ENCODE measurements at regions not wholly inside any gene's neighbourhood (a gene's known extent, or its start where the extent isn't known, plus 50 kb on each side); places are given as distances from the start of the nearest gene placed in this dataset.

GRCh38 chr14:101657372-101657771, 96.1 kb downstream of the DIO3 start (continued):
- TF ChIP-seq ZBTB33 (IDR thresholded peaks at IDR 0.05) (no peak), SP1 (IDR thresholded peaks at IDR 0.05) (no peak), HNF4G (IDR thresholded peaks at IDR 0.05) (no peak), EGR1 (IDR thresholded peaks at IDR 0.05; ENCODE audit: low read depth in 2 of 2) (no peak), FOXA2 (IDR thresholded peaks at IDR 0.05) (no peak), YY1 (IDR thresholded peaks at IDR 0.05) (no peak)
- TF ChIP-seq, protein P1, sequence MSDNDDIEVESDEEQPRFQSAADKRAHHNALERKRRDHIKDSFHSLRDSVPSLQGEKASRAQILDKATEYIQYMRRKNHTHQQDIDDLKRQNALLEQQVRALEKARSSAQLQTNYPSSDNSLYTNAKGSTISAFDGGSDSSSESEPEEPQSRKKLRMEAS (IDR thresholded peaks at IDR 0.05), result no peak

DNA sequence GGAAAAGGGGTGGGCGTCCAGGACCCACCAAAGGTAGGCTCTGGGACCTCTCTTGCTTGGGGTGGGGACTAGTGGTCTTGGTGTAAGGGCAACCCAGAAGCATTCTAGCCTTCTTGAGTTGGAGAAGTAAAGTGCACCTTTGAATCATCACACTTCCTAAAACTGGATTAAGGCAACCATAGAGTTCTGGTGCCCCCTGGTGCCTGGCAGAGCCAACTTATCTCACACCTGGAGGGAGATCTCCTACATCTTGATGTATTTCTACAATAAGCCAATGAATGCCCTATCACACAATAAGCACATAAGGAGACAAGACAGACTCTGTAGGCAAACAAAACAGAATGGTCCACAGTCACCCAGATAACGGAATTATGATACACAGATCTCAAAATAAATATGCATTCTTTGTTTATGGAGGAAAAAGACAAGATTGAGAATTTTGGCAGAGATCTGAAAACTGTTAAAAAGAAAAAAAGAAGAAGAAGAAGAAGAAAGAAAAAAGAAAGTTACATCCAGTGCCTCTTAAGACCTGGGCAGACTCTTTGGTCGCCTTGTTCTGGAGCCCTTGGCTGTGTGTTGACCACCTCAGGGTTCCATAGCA, 95.9 kb upstream of the PPP2R5C start:
- no peak for TF ChIP-seq HNF4G (IDR thresholded peaks at IDR 0.05)
- no peak for TF ChIP-seq FOXA2 (IDR thresholded peaks at IDR 0.05)
- no peak for TF ChIP-seq HNF4A (conservative IDR thresholded peaks at IDR 0.05)
- TF ChIP-seq NR2F2 (IDR thresholded peaks at IDR 0.05), result no peak
- TF ChIP-seq, protein P2, sequence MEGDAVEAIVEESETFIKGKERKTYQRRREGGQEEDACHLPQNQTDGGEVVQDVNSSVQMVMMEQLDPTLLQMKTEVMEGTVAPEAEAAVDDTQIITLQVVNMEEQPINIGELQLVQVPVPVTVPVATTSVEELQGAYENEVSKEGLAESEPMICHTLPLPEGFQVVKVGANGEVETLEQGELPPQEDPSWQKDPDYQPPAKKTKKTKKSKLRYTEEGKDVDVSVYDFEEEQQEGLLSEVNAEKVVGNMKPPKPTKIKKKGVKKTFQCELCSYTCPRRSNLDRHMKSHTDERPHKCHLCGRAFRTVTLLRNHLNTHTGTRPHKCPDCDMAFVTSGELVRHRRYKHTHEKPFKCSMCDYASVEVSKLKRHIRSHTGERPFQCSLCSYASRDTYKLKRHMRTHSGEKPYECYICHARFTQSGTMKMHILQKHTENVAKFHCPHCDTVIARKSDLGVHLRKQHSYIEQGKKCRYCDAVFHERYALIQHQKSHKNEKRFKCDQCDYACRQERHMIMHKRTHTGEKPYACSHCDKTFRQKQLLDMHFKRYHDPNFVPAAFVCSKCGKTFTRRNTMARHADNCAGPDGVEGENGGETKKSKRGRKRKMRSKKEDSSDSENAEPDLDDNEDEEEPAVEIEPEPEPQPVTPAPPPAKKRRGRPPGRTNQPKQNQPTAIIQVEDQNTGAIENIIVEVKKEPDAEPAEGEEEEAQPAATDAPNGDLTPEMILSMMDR (IDR thresholded peaks at IDR 0.05; ENCODE audit: low read depth, low read length, missing input control), result peak; percentile 40
- no peak for TF ChIP-seq TAF1 (conservative IDR thresholded peaks at IDR 0.05)
- peak; percentile 66 to 79 for TF ChIP-seq RAD21 (IDR thresholded peaks at IDR 0.05)
- no peaks in the 10 kb centered on the region for H3K4me1 ChIP-seq (ENCODE audit: control insufficient read depth in 4 of 4, insufficient read depth in 4 of 4, low read length in 3 of 4)
- WGBS, result 49% methylated on average over 3 of the region's 3 CpGs
- no peak for DNase-seq (ENCODE audit: low spot score)
- no peak overlapping the region for H3K27ac ChIP-seq (ENCODE audit: low read depth in 1 of 2, low read length in 2 of 2)
- H3K36me3 ChIP-seq (ENCODE audit: control insufficient read depth in 4 of 4, insufficient read depth in 3 of 4, low read depth in 1 of 4, low read length in 3 of 4), result no peaks in the 10 kb centered on the region
- H3K4me3 ChIP-seq (ENCODE audit: low read depth in 1 of 3, low read length in 3 of 3), result no peak overlapping the region
- no peak overlapping the region for H3K9ac ChIP-seq (ENCODE audit: low read depth in 1 of 2, low read length in 2 of 2)
- H3K9me3 ChIP-seq (ENCODE audit: control insufficient read depth in 4 of 4, low read length in 3 of 4), result peaks cover 0 to 6% (median 3%) of the 10 kb centered on the region in 4 donors
- peaks cover 0 to 4% (median 0%) of the 10 kb centered on the region in 4 donors for H3K27me3 ChIP-seq (ENCODE audit: control insufficient read depth in 4 of 4, insufficient read depth in 4 of 4, low read length in 3 of 4)

DNA sequence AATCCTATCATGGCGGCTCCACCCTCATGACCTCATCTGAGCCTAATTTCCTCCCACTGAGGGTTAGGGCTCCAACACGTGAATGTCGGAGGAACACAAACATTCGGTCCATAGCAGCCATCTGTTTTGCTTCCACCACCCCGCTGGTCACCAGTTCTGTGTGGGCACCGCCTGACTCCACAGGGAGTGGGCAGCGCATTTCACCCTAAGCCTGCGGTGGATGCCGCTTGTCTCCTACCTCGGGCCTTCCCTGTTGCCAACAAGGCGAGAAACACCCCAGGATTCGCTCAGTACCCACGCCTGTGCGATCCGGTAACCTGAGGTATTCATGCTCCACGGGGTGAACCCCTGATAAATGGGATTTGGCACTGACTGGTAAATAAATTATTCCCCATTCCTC, 95.2 kb upstream of the PPP2R5C start:
- Histone ChIP-seq H3K9me3 (ENCODE audit: control insufficient read depth in 4 of 4, low read length in 3 of 4) (peaks cover 0 to 9% (median 3%) of the 10 kb centered on the region in 4 donors), H3K27me3 (ENCODE audit: control insufficient read depth in 4 of 4, insufficient read depth in 4 of 4, low read length in 3 of 4) (peaks cover 0 to 4% (median 0%) of the 10 kb centered on the region in 4 donors), H3K9ac (ENCODE audit: low read depth in 1 of 2, low read length in 2 of 2) (no peak overlapping the region), H3K4me3 (ENCODE audit: low read depth in 1 of 3, low read length in 3 of 3) (no peak overlapping the region), H3K36me3 (ENCODE audit: control insufficient read depth in 4 of 4, insufficient read depth in 3 of 4, low read depth in 1 of 4, low read length in 3 of 4) (no peaks in the 10 kb centered on the region), H3K27ac (ENCODE audit: low read depth in 1 of 2, low read length in 2 of 2) (no peak overlapping the region), H3K4me1 (ENCODE audit: control insufficient read depth in 4 of 4, insufficient read depth in 4 of 4, low read length in 3 of 4) (no peaks in the 10 kb centered on the region)
- DNase-seq (ENCODE audit: low spot score), result no peak
- TF ChIP-seq, protein P2 (IDR thresholded peaks at IDR 0.05; ENCODE audit: low read depth, low read length, missing input control), result no peak
- TF ChIP-seq RAD21 (IDR thresholded peaks at IDR 0.05) (no peak), TAF1 (conservative IDR thresholded peaks at IDR 0.05) (no peak), FOXA1 (IDR thresholded peaks at IDR 0.05) (no peak), RXRA (IDR thresholded peaks at IDR 0.05) (no peak), GABPA (IDR thresholded peaks at IDR 0.05 in 1 of 2, conservative IDR thresholded peaks at IDR 0.05 in 1 of 2) (no peak), JUND (IDR thresholded peaks at IDR 0.05) (no peak), REST (IDR thresholded peaks at IDR 0.05) (no peak), ZBTB33 (IDR thresholded peaks at IDR 0.05) (no peak), NR2F2 (IDR thresholded peaks at IDR 0.05) (no peak)
- WGBS, result 86% methylated on average over 16 of the region's 16 CpGs
